ENCODE measurements at regions not wholly inside any gene's neighbourhood (a gene's known extent, or its start where the extent isn't known, plus 50 kb on each side); places are given as distances from the start of the nearest gene placed in this dataset.

DNA sequence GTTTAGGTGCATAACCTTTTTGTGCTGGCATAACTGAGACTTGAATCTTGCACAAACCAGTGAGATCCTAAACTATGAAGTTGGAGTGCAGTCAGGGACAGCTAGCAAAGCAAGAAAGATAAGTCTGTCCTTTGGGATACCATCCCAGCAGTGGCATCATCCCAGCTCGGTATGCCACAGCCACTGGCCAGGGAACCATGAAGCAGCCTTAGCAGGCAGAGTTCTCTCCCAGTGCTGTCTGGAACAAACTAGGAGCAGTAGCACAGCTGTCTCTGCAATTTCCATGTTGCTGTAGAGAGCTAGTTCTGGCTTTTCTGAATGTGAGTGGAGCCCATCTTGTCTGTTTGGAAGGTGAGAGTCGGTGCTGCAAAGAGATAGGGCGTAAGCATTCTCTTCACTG lies 130.3 kb downstream of the DTWD1 start:
- no peak for DNase-seq (ENCODE audit: low spot score)

DNA sequence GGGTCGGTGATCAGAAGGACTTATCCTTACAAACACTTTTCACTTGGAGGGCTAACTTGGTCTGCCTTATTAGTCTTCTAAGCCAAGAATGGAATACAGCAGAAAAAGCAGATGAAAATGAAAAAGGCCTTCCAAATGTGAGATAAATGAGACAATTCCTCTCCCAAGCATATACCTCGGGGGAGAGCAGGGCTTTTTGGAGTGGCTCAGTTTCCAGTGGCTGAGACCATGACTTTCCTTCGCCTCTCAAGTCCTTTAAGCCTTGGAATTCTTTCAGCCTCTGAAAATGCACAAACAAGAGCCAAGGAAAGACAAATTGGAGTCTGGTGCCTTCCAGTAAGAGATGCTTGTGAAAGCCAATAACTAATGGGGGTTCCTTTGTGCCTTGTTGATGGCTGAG lies 130.9 kb downstream of the DTWD1 start:
- no peak for DNase-seq (ENCODE audit: low spot score)

DNA sequence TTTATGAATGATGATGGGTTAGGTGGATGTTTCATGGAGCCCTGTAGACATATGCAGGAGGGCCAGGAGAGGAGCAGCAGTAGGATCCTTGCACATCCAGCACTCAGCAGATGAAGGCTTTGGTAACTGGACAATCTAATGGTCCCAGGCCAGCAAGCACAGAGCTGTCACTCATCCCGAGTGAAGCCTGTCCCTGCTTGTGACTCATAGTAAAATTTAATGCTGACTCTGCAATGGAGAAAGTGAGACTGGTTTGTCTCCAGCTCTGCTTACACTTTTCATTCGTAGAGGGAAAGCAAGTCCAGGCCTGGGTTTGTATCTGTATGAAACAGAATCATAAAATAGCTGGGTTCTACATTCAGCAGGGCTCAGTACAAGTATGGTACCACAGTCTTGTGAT lies 131.7 kb downstream of the DTWD1 start:
- no peak for DNase-seq (ENCODE audit: low spot score)

GRCh38 chr15:49758456-49758855 lies 137.6 kb downstream of the DTWD1 start:
- no peak for DNase-seq (ENCODE audit: low spot score)

- no peak for DNase-seq (ENCODE audit: low spot score)
These were observed 138.0 kb downstream of the DTWD1 start for GRCh38 chr15:49758856-49759255.

DNA sequence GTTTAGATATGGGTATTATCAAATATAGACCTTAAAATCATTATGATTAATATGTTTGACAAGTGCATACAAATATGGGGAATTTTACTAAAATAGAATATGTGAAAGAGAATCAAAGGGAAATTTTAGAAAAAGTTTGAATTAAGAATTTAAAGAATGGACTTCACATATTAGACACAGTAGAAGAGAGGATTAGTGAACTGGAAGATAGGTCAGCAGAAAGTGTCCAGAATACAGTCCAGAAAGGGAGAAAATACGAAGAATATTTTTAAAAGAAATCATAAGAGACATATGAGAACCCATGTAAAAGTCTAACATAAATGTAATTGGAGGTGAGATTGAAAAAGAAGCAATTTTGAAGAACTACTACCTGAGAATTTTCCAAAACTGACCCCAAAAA lies 139.9 kb downstream of the DTWD1 start:
- no peak for DNase-seq (ENCODE audit: low spot score)

- DNase-seq (ENCODE audit: low spot score): no peak
These were observed 148.4 kb downstream of the DTWD1 start for GRCh38 chr15:49769225-49769624.

GRCh38 chr15:49789436-49789835 lies 168.6 kb downstream of the DTWD1 start:
- no peak for DNase-seq (ENCODE audit: low spot score)

GRCh38 chr15:49793943-49794342 lies 173.1 kb downstream of the DTWD1 start:
- DNase-seq (ENCODE audit: low spot score): no peak

GRCh38 chr15:49801796-49802195 lies 180.9 kb downstream of the DTWD1 start:
- DNase-seq (ENCODE audit: low spot score): no peak
